HL-60/S4 treated with phorbol 12-myristate 13-acetate at 8.2 ng/mL for 4 days and 3 days (cell line): ENCODE measurements at regions not wholly inside any gene's neighbourhood (a gene's known extent, or its start where the extent isn't known, plus 50 kb on each side); places are given as distances from the start of the nearest gene placed in this dataset.
"Not testable (repeated sequence)": the region's sequence is repeated elsewhere in the genome, so short reads cannot be mapped to it uniquely, and the experiment has no call there.

Experiments
- in situ Hi-C: fragments of 300-500 bp; cut with MboI; formaldehyde crosslinking; loops from 2 replicates; pipeline ENCODE4 v1.15.0; 2022; ENCODE audit warnings: low sequenced_read_pairs

DNA sequence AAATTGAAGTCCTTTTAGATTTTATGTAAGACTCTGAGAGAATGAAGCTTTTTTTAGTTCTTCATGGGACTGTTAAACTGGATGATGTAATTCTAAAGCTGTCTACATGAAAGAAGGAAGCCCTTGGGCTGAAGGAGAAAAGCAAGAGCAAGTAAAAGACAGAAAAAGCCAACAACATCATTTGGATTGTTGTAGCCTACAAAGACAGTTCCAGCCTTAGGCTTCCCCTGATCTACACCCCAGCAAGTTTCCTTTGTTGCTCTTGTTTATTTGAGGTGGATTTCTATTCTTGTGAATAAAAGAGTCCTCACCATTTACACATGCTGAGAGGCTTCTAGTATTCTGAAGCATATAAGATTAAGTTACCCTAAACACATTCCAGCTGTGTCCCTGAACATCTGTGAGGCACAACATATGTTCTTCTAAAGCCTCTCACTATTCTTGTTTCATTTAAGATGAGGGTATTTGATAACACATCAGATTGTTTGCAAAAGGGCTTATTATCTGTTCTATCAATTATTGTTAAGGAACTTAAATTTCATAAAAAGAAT is 377.8 kb downstream of the LNPK start:
- in situ Hi-C loops, result no loop called here

GRCh38 chr2:175621821-175622220 is 380.2 kb downstream of the LNPK start:
- in situ Hi-C loops, result no loop called here

- in situ Hi-C loops, result no loop called here
These were observed 382.0 kb downstream of the LNPK start for GRCh38 chr2:175620106-175620505.

GRCh38 chr2:175619179-175620045 is 382.7 kb downstream of the LNPK start:
- in situ Hi-C loops, result no loop called here

DNA sequence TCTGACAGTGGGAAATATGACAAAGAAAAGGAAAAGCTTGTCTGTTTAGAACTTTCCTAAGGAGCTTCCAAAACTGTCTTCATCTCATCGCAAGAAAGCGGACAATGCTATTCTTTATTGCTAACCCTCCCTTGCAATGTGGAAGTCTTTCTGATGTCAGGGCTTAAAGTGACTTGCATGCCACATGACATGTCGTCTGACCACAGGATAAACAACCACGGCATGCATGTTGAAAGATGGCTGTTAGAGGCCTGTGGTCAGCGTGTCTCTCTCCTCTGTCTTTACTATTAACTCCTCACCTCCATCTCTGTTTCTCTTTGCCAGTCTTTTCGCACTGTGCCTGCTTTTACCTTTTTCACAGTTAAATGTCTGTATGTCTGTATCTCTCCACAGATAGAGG is 389.8 kb downstream of the LNPK start:
- in situ Hi-C loops, result no loop called here

DNA sequence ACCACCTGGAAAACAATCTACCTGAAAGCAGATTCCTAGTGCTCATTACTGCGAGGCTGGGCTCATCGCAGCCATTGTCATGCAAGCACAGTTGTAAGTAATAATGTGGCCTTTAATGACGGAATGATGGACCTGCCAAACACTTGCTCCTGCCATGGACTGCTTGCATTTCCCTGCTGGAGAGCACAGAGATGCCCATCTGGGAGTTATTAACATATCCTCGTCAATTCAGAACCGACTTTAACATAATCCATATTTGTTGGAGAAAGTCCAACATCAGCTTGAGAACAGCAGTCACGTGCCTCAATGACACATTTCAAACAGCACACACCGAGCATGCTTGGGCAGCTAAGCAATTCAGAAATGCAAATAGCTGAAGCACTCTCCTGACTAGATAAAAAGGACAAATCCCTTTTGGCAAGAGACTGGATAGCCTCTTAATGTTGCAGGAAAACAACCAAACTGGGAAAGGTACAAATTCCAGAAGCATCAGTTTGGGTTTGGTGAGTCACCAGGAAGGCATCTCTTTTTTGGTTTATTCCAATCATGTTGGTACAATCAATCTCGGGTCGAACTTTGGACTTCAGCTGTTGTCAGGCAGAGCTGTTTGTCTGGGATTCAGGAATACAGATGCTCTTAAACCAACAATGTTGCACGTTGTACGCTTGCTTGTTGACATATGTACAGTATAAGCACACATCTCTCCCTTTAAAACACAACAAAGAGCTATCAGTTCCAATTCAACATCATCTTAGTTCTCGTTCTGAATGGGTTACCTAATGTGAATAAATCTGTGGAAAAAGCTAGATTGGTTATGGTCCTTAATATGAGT is 395.8 kb downstream of the LNPK start:
- in situ Hi-C loops, result no loop called here

DNA sequence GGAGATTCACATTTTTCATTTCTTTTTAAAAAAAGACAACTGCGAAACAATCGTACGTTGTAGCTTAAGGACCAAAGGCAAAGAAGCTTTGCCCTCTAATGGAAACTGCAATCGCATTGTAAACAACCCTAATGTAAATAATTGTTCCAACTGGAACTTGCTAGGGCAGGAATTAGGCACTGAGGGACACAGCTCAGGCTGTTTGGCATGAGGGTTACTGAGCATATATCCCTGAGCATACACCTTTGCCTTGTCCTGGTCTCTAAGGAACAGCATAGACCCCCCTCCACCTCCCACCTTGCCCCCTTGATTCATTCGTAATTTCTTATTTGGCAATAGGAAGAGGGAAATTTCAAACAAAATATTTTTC is 396.4 kb downstream of the LNPK start:
- in situ Hi-C loops, result no loop called here

GRCh38 chr2:175601969-175602368 is 400.1 kb downstream of the LNPK start:
- in situ Hi-C loops, result no loop called here

GRCh38 chr2:175599966-175600831 is 401.9 kb downstream of the LNPK start:
- in situ Hi-C loops, result no loop called here

- in situ Hi-C loops, result no loop called here
These were observed 404.8 kb downstream of the LNPK start for GRCh38 chr2:175597286-175597685.

- in situ Hi-C loops, result no loop called here
These were observed 406.9 kb downstream of the LNPK start for GRCh38 chr2:175595139-175595538.

- in situ Hi-C loops, result not testable (repeated sequence)
These were observed 408.2 kb downstream of the LNPK start for GRCh38 chr2:175593686-175594525.

- in situ Hi-C loops, result not testable (repeated sequence)
These were observed 406.7 kb upstream of the ATP5MC3 start for GRCh38 chr2:175588213-175588612.

DNA sequence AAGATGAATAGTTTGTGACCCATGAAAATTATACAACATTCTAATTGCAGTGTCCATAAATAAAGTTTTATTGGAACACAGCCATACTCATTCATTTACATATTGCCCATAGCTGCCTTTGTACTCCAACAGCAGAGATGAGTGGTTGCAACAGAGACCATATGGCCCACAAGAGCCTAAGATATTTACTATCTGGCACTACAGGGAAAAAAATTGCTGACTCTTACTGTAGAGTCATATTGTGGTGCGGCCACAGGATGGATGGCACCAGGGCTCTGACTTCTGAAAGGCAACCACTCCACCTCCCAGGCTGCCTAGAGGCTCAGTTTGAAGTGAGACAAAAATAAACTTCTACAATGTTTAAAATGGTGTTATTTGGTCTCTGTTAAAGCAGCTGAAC is 404.0 kb upstream of the ATP5MC3 start:
- in situ Hi-C loops, result no loop called here

- in situ Hi-C loops, result no loop called here
These were observed 399.1 kb upstream of the ATP5MC3 start for GRCh38 chr2:175580652-175581051.

- in situ Hi-C loops, result no loop called here
These were observed 398.1 kb upstream of the ATP5MC3 start for GRCh38 chr2:175579646-175580045.

DNA sequence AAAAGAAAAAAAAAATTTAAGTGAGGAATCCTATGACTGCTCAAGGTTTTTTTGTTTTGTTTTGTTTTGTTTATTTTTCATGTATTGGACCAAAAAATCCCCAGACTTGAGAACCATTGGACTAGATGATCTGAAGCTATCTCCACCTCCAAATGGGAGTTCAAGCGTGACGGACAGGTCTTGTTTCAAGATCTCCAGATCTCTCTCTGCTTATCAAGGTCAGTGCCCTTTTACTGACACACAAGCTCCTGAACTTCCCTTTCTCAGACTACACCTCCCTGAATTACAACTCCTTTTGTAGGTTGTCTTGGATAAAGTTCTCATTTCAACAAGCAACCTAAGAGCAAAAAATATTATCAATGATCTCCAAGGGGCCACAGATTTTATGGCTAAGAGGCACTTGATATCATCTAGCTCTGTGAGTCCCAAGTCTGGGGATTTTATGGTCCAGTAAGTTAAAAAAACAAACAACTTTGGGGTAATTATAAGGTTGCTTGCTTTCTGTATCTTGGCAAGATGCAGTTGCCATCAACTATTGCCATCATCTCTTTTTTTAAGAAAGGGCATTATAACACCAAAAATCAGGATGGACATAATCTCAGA is 396.0 kb upstream of the ATP5MC3 start:
- in situ Hi-C loops, result no loop called here

DNA sequence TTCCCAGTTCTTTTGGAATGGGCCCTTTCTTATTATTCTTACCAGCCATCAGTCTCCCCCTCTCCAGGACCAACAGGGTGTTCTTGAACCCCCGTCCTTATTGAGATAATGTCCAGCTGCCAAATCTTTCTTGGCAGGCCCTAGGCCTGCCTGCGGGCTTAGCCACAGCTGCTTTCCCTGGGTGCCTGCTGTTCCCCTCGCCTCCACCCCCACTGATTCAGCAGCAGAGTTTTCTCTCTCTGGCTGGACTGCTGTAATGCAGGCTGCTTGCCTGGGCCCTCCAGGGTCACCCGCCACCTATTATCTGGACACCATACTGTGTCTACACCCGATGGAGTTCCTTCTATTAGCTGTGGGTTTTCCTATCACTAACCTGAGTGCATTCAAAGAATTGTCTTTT is 395.4 kb upstream of the ATP5MC3 start:
- in situ Hi-C loops, result no loop called here

DNA sequence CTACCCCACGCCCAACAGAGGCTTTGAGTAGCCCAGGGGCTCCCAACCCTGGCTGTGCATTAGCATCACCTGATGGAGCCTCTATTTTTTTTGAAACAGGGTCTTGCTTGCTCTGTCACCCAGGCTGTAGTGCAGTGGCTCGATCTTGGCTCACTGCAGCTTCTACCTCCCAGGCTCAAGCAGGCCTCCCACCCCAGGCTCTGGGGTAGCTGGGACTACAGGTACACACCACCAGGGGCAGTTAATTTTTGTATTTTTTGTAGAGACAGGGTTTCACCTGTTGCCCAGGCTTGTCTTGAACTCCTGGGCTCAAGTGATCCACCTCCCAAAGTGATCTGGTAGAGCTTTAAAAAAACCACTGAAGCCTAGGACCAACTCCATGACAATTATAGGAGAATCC is 394.8 kb upstream of the ATP5MC3 start:
- in situ Hi-C loops, result no loop called here
